SU-DHL-6 (cell line): ENCODE measurements at regions not wholly inside any gene's neighbourhood (a gene's known extent, or its start where the extent isn't known, plus 50 kb on each side); places are given as distances from the start of the nearest gene placed in this dataset.

Source experiments
- H2AFZ ChIP-seq: fragments of 200-600 bp; sonication (generic); 2 replicates; pipeline ENCODE4 v1.6.1; 2014; ENCODE audit warnings: low read depth, mild to moderate bottlenecking, moderate library complexity, mixed read lengths, antibody characterized with exemption, low read length; ENCODE audit not compliant: severe bottlenecking
- H3F3A ChIP-seq: fragments of 200-600 bp; shearing (Covaris generic); 2 replicates; pipeline ENCODE4 v1.6.0; 2016; ENCODE audit warnings: antibody characterized with exemption, mild to moderate bottlenecking; ENCODE audit not compliant: insufficient read depth
- H3K27ac ChIP-seq: fragments of 200-600 bp; sonication (generic); 2 replicates; pipeline ENCODE4 v1.5.1; 2016; ENCODE audit warnings: low read depth, mild to moderate bottlenecking, low read length, moderate library complexity, mixed read lengths
- H3K27me3 ChIP-seq: fragments of 200-600 bp; sonication (generic), shearing (Covaris generic); 2 replicates; pipeline ENCODE4 v1.6.0; 2014; ENCODE audit warnings: mild to moderate bottlenecking, low read length
- H3K36me3 ChIP-seq: fragments of 200-600 bp; sonication (generic); 2 replicates; pipeline ENCODE4 v1.6.1; 2014; ENCODE audit warnings: mild to moderate bottlenecking, low read length, mixed read lengths
- H3K4me2 ChIP-seq: fragments of 300-600, 200-600 bp; shearing (Covaris generic), sonication (generic); 2 replicates; pipeline ENCODE4 v1.6.0; 2014; ENCODE audit warnings: low read length, low read depth, mild to moderate bottlenecking; ENCODE audit not compliant: poor library complexity, severe bottlenecking
- H3K4me3 ChIP-seq: fragments of 200-600 bp; sonication (generic); 2 replicates; pipeline ENCODE4 v1.5.1; 2014; ENCODE audit warnings: antibody characterized with exemption, low read length, mild to moderate bottlenecking, mixed read lengths; ENCODE audit not compliant: insufficient read depth, poor library complexity, severe bottlenecking
- H3K79me2 ChIP-seq: fragments of 200-600 bp; sonication (generic); 2 replicates; pipeline ENCODE4 v1.6.1; 2014; ENCODE audit warnings: mild to moderate bottlenecking, low read length, moderate library complexity; ENCODE audit not compliant: insufficient read depth
- H3K9ac ChIP-seq: fragments of 200-600 bp; sonication (generic); 2 replicates; pipeline ENCODE4 v1.7.0; 2014; ENCODE audit warnings: mild to moderate bottlenecking, low read length
- H3K9me2 ChIP-seq: fragments of 200-600 bp; sonication (generic); replicated peaks from 2 replicates; pipeline ENCODE4 v1.6.1; 2014; ENCODE audit warnings: low read length; ENCODE audit not compliant: insufficient read depth
- H3K9me3 ChIP-seq: fragments of 200-600 bp; sonication (generic); 2 replicates; pipeline ENCODE4 v1.6.1; 2014; ENCODE audit warnings: low read length, mixed read lengths; ENCODE audit not compliant: insufficient read depth
- H4K20me1 ChIP-seq: fragments of 200-600 bp; sonication (generic); 2 replicates; pipeline ENCODE4 v1.6.1; 2014; ENCODE audit warnings: low read depth, mild to moderate bottlenecking, antibody characterized with exemption, low read length, moderate library complexity, mixed read lengths
- CTCF ChIP-seq: fragments of 200-600 bp; sonication (generic); IDR thresholded peaks from one replicate; pipeline ENCODE4 v1.5.1; 2017; ENCODE audit warnings: antibody characterized with exemption, mild to moderate bottlenecking, low read length, moderate library complexity; ENCODE audit not compliant: insufficient read depth, poor library complexity, severe bottlenecking
- EZH2phosphoT487 ChIP-seq: fragments of 200-600 bp; sonication (generic), shearing (Covaris generic); conservative IDR thresholded peaks from 2 replicates; pipeline ENCODE4 v1.6.1; 2018; ENCODE audit warnings: mild to moderate bottlenecking, antibody characterized with exemption, low read length, moderate library complexity, mixed read lengths

- no peaks in the 10 kb centered on the region for H3K36me3 ChIP-seq
- TF ChIP-seq EZH2phosphoT487 (no peak), CTCF (no peak)
- H3K9me3 ChIP-seq = no peaks in the 10 kb centered on the region
- H3K79me2 ChIP-seq = no peaks in the 10 kb centered on the region
- no peak overlapping the region for H2AFZ ChIP-seq
- H3K4me3 ChIP-seq = no peak overlapping the region
- H3K27me3 ChIP-seq = no peaks in the 10 kb centered on the region
- H3F3A ChIP-seq = no peaks in the 10 kb centered on the region
- H3K4me2 ChIP-seq = no peak overlapping the region
- H4K20me1 ChIP-seq = no peaks in the 10 kb centered on the region
- H3K9ac ChIP-seq = no peak overlapping the region
- no peaks in the 10 kb centered on the region for H3K9me2 ChIP-seq
- no peak overlapping the region for H3K27ac ChIP-seq
Observed at GRCh38 chr12:118586433-118586832, 210.1 kb downstream of the SUDS3 start.

- no peaks in the 10 kb centered on the region for H3K79me2 ChIP-seq
- no peak overlapping the region for H3K9ac ChIP-seq
- no peaks in the 10 kb centered on the region for H3K9me3 ChIP-seq
- H3K27ac ChIP-seq = no peak overlapping the region
- no peak overlapping the region for H3K4me3 ChIP-seq
- no peaks in the 10 kb centered on the region for H4K20me1 ChIP-seq
- H3K27me3 ChIP-seq = no peaks in the 10 kb centered on the region
- no peak overlapping the region for H3K4me2 ChIP-seq
- H2AFZ ChIP-seq = no peak overlapping the region
- no peaks in the 10 kb centered on the region for H3K9me2 ChIP-seq
- H3F3A ChIP-seq = no peaks in the 10 kb centered on the region
- no peaks in the 10 kb centered on the region for H3K36me3 ChIP-seq
- TF ChIP-seq EZH2phosphoT487 (no peak), CTCF (no peak)
Observed at GRCh38 chr12:118589162-118589561, 212.8 kb downstream of the SUDS3 start.

- Histone ChIP-seq H3K4me2 (no peak overlapping the region), H3K27me3 (no peaks in the 10 kb centered on the region), H3K36me3 (no peaks in the 10 kb centered on the region), H4K20me1 (no peaks in the 10 kb centered on the region), H3F3A (no peaks in the 10 kb centered on the region), H2AFZ (no peak overlapping the region), H3K27ac (no peak overlapping the region), H3K4me3 (no peak overlapping the region), H3K9ac (no peak overlapping the region), H3K9me3 (no peaks in the 10 kb centered on the region), H3K9me2 (no peaks in the 10 kb centered on the region), H3K79me2 (no peaks in the 10 kb centered on the region)
- TF ChIP-seq EZH2phosphoT487 = no peak
- TF ChIP-seq CTCF = no peak
Observed at GRCh38 chr12:118590406-118591150, 214.2 kb downstream of the SUDS3 start.
